IPS-18c (cell line): ENCODE measurements at regions not wholly inside any gene's neighbourhood (a gene's known extent, or its start where the extent isn't known, plus 50 kb on each side); places are given as distances from the start of the nearest gene placed in this dataset.

Source experiments
- H3K4me3 ChIP-seq: 2 replicates; pipeline ENCODE4 v1.7.0; 2013; ENCODE audit warnings: low read depth, mild to moderate bottlenecking, low read length, moderate library complexity; ENCODE audit not compliant: insufficient read depth
- H3K9me3 ChIP-seq: one replicate; pipeline ENCODE4 v1.6.1; 2013; ENCODE audit warnings: mild to moderate bottlenecking, low read length, moderate library complexity; ENCODE audit not compliant: control insufficient read depth, insufficient read depth

- H3K4me3 ChIP-seq = no peak overlapping the region
- H3K9me3 ChIP-seq = no peaks in the 10 kb centered on the region
Observed at GRCh38 chr11:70829886-70830272, 422.5 kb downstream of the SHANK2 start.

- no peak overlapping the region for H3K4me3 ChIP-seq
- H3K9me3 ChIP-seq = peaks cover 2% of the 10 kb centered on the region
Observed at GRCh38 chr11:70833011-70833410, 419.4 kb downstream of the SHANK2 start.

GRCh38 chr11:70833554-70833953, 418.8 kb downstream of the SHANK2 start:
- no peak overlapping the region for H3K4me3 ChIP-seq
- H3K9me3 ChIP-seq = peaks cover 2% of the 10 kb centered on the region

- H3K9me3 ChIP-seq = peaks cover 2% of the 10 kb centered on the region
- H3K4me3 ChIP-seq = no peak overlapping the region
Observed at GRCh38 chr11:70834277-70834940, 418.0 kb downstream of the SHANK2 start.

- peaks cover 2% of the 10 kb centered on the region for H3K9me3 ChIP-seq
- H3K4me3 ChIP-seq = no peak overlapping the region
Observed at GRCh38 chr11:70834984-70835560, 417.3 kb downstream of the SHANK2 start.

GRCh38 chr11:70836071-70836470, 416.3 kb downstream of the SHANK2 start:
- Histone ChIP-seq H3K9me3 (peaks cover 2% of the 10 kb centered on the region), H3K4me3 (no peak overlapping the region)

- peaks cover 2% of the 10 kb centered on the region for H3K9me3 ChIP-seq
Observed at GRCh38 chr11:70838198-70838597, 414.2 kb downstream of the SHANK2 start.

GRCh38 chr11:70839851-70840250, 412.5 kb downstream of the SHANK2 start:
- no peak overlapping the region for H3K4me3 ChIP-seq
- peaks cover 2% of the 10 kb centered on the region for H3K9me3 ChIP-seq

More at GRCh38 chr11:70838198-70838597, 414.2 kb downstream of the SHANK2 start:
- no peak overlapping the region for H3K4me3 ChIP-seq

- H3K9me3 ChIP-seq = peaks cover 2% of the 10 kb centered on the region
- no peak overlapping the region for H3K4me3 ChIP-seq
Observed at GRCh38 chr11:70841264-70841663, 411.1 kb downstream of the SHANK2 start.

GRCh38 chr11:70842256-70842655, 410.1 kb downstream of the SHANK2 start:
- Histone ChIP-seq H3K9me3 (peaks cover 2% of the 10 kb centered on the region), H3K4me3 (no peak overlapping the region)

GRCh38 chr11:70842701-70843100, 409.7 kb downstream of the SHANK2 start:
- H3K9me3 ChIP-seq = peaks cover 2% of the 10 kb centered on the region
- H3K4me3 ChIP-seq = no peak overlapping the region

GRCh38 chr11:70843906-70844305, 408.5 kb downstream of the SHANK2 start:
- Histone ChIP-seq H3K4me3 (no peak overlapping the region), H3K9me3 (no peaks in the 10 kb centered on the region)

GRCh38 chr11:70844387-70844786, 408.0 kb downstream of the SHANK2 start:
- H3K9me3 ChIP-seq = no peaks in the 10 kb centered on the region

GRCh38 chr11:70845591-70846041, 406.8 kb downstream of the SHANK2 start:
- no peaks in the 10 kb centered on the region for H3K9me3 ChIP-seq
- H3K4me3 ChIP-seq = no peak overlapping the region

More at GRCh38 chr11:70844387-70844786, 408.0 kb downstream of the SHANK2 start:
- no peak overlapping the region for H3K4me3 ChIP-seq

- H3K4me3 ChIP-seq = no peak overlapping the region
- no peaks in the 10 kb centered on the region for H3K9me3 ChIP-seq
Observed at GRCh38 chr11:70846781-70847655, 405.4 kb downstream of the SHANK2 start.

GRCh38 chr11:70848243-70848750, 404.1 kb downstream of the SHANK2 start:
- H3K4me3 ChIP-seq = no peak overlapping the region
- no peaks in the 10 kb centered on the region for H3K9me3 ChIP-seq

GRCh38 chr11:70849031-70849430, 403.3 kb downstream of the SHANK2 start:
- H3K4me3 ChIP-seq = no peak overlapping the region
- H3K9me3 ChIP-seq = no peaks in the 10 kb centered on the region

- no peaks in the 10 kb centered on the region for H3K9me3 ChIP-seq
Observed at GRCh38 chr11:70851308-70851707, 401.1 kb downstream of the SHANK2 start.

More at GRCh38 chr11:70851308-70851707, 401.1 kb downstream of the SHANK2 start:
- no peak overlapping the region for H3K4me3 ChIP-seq
